Gastrocnemius medialis (tissue), 4 donors: ENCODE measurements at regions not wholly inside any gene's neighbourhood (a gene's known extent, or its start where the extent isn't known, plus 50 kb on each side); places are given as distances from the start of the nearest gene placed in this dataset.

Source experiments
- CTCF ChIP-seq, 5 experiments: fragments of 450-650 bp in 3 of 5; fragments of 200-600 bp in 2 of 5; sonication (generic) in 2 of 5; IDR thresholded peaks in 4 of 5; conservative IDR thresholded peaks in 1 of 5; 1 replicate in 4 of 5; 2 replicates in 1 of 5; pipeline ENCODE4 v1.5.1; 2016 to 2019; ENCODE audit warnings: antibody characterized with exemption in 5 of 5, mild to moderate bottlenecking in 3 of 5, moderate library complexity in 3 of 5
- POLR2A ChIP-seq, 2 donors: fragments of 450-650 bp; IDR thresholded peaks; one replicate each; pipeline ENCODE4 v1.6.1; 2017; ENCODE audit warnings: antibody characterized with exemption in 2 of 2, mild to moderate bottlenecking in 2 of 2, moderate library complexity in 2 of 2

DNA sequence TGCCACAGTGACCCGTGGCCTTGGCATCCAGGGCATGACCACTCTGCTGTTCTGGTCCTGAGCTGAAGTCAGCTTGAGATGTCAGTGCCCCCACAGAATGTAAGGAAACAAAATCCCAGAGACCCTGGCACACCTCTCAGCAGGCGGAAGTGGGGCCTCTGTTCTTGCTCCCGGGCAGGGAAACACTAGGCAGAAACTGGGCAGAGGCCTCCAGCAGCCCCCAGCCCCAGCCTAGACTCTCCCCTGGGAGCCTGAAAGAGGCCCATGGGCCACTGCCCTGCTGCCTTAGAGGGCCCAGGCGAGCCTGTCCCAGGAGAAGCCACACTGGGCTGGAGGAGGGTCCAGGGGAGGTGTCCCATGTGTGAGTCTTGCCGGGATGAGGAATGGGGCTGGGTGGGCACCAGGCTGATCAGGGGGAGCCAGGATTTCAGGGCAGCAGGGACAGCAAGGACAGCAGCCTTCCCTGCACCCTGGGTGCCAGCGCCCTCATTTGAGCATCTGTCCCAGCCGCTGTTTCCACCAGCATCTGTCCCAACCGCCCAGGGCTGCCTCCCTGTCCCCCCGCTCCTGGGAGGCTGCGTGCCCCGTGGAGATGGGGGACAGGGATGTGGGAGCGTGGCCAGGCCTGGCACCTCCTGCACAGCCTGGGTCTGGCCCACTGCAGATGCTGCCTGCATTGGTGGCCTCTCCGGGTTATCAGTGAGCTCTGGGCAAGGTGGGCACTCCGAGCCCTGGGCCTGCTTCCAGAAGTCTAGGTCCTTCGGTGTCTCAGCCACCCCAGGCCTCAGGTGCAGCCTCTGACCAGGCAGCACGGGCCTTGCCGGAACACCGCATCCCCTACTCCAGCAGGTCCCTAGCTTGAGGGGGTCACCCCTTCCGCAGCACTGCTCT, 1072.4 kb downstream of the BRD1 start:
- TF ChIP-seq CTCF (IDR thresholded peaks at IDR 0.05 in 4 of 5, conservative IDR thresholded peaks at IDR 0.05 in 1 of 5) (no peak), POLR2A (IDR thresholded peaks at IDR 0.05) (no peak)
